Uterus (tissue), 2 donors: ENCODE measurements at regions not wholly inside any gene's neighbourhood (a gene's known extent, or its start where the extent isn't known, plus 50 kb on each side); places are given as distances from the start of the nearest gene placed in this dataset.
"Not testable (repeated sequence)": the region's sequence is repeated elsewhere in the genome, so short reads cannot be mapped to it uniquely, and the experiment has no call there.

Experiments used
- CTCF ChIP-seq, 4 experiments: fragments of 200-600 bp in 2 of 4; fragments of 450-650 bp in 2 of 4; sonication (generic) in 2 of 4; IDR thresholded peaks; one replicate each; pipeline ENCODE4 v1.5.1; 2016 to 2019; ENCODE audit warnings: antibody characterized with exemption in 4 of 4, mild to moderate bottlenecking in 2 of 4, moderate library complexity in 1 of 4
- POLR2A ChIP-seq, 2 donors: fragments of 450-650 bp; IDR thresholded peaks; one replicate each; pipeline ENCODE4 v1.6.1; 2016; ENCODE audit warnings: antibody characterized with exemption in 2 of 2, mild to moderate bottlenecking in 1 of 2, moderate library complexity in 1 of 2

- not testable (repeated sequence) for TF ChIP-seq CTCF, POLR2A (IDR thresholded peaks at IDR 0.05)
These were observed 194.2 kb downstream of the POTEG start for GRCh38 chr14:19239981-19240380.
